Mesenchymal stem cell (in vitro differentiated cells and primary cell): ENCODE measurements at regions not wholly inside any gene's neighbourhood (a gene's known extent, or its start where the extent isn't known, plus 50 kb on each side); places are given as distances from the start of the nearest gene placed in this dataset.
"Not testable (repeated sequence)": the region's sequence is repeated elsewhere in the genome, so short reads cannot be mapped to it uniquely, and the experiment has no call there.

ENCODE experiments used
- DNase-seq: peaks from one replicate; pipeline ENCODE4 v3.0.0-alpha.2; 2013
- H2AFZ ChIP-seq: one replicate; pipeline ENCODE4 v1.6.1; 2013; ENCODE audit warnings: low read depth, mild to moderate bottlenecking, control low read depth, inconsistent platforms, low read length, moderate library complexity
- H2AK5ac ChIP-seq: 2 replicates; pipeline ENCODE4 v1.6.1; 2013; ENCODE audit warnings: low read length, moderate library complexity, mild to moderate bottlenecking, inconsistent platforms; ENCODE audit not compliant: severe bottlenecking
- H2BK120ac ChIP-seq: one replicate; pipeline ENCODE4 v1.6.1; 2013; ENCODE audit warnings: low read depth, mild to moderate bottlenecking, inconsistent platforms, low read length, moderate library complexity
- H2BK12ac ChIP-seq, 2 experiments: one replicate each; pipeline ENCODE4 v1.6.1; 2013; ENCODE audit warnings: inconsistent platforms in 2 of 2, low read length in 2 of 2, mild to moderate bottlenecking in 2 of 2, moderate library complexity in 2 of 2, control low read depth in 1 of 2
- H2BK15ac ChIP-seq: one replicate; pipeline ENCODE4 v1.6.1; 2013; ENCODE audit warnings: mild to moderate bottlenecking, low read depth, inconsistent platforms; ENCODE audit not compliant: poor library complexity, severe bottlenecking
- H2BK5ac ChIP-seq: 2 replicates; pipeline ENCODE4 v1.6.1; 2013; ENCODE audit warnings: low read depth, mild to moderate bottlenecking, low read length, control low read depth, inconsistent platforms; ENCODE audit not compliant: poor library complexity, severe bottlenecking
- H3K14ac ChIP-seq, 2 experiments: one replicate each; pipeline ENCODE4 v1.6.1; 2013; ENCODE audit warnings: inconsistent platforms in 2 of 2, low read length in 2 of 2, control low read depth in 1 of 2, mild to moderate bottlenecking in 1 of 2, moderate library complexity in 1 of 2
- H3K18ac ChIP-seq, 2 experiments: one replicate each; pipeline ENCODE4 v1.6.1; 2013; ENCODE audit warnings: inconsistent platforms in 2 of 2, low read length in 2 of 2, control low read depth in 1 of 2, low read depth in 1 of 2, mild to moderate bottlenecking in 1 of 2
- H3K23ac ChIP-seq, 2 experiments: one replicate each; pipeline ENCODE4 v1.6.1; 2013; ENCODE audit warnings: inconsistent platforms in 2 of 2, low read length in 2 of 2, mild to moderate bottlenecking in 2 of 2, moderate library complexity in 2 of 2, control low read depth in 1 of 2
- H3K27ac ChIP-seq: 2 replicates; pipeline ENCODE4 v1.5.1; 2013; ENCODE audit warnings: mild to moderate bottlenecking, moderate library complexity, low read length, control low read depth, inconsistent platforms; ENCODE audit not compliant: poor library complexity, severe bottlenecking
- H3K27me3 ChIP-seq, 2 experiments: 2 replicates each; pipeline versions ENCODE4 v1.6.1 to v1.7.0; 2013; ENCODE audit warnings: low read length in 2 of 2, mild to moderate bottlenecking in 2 of 2, moderate library complexity in 2 of 2, control low read depth in 1 of 2, inconsistent platforms in 1 of 2; ENCODE audit not compliant: control insufficient read depth in 1 of 2, insufficient read depth in 1 of 2
- H3K36me3 ChIP-seq, 2 experiments: 2 replicates each; pipeline versions ENCODE4 v1.6.1 to v1.7.0; 2013; ENCODE audit warnings: low read length in 2 of 2, control low read depth in 1 of 2, inconsistent platforms in 1 of 2, low read depth in 1 of 2, mild to moderate bottlenecking in 1 of 2; ENCODE audit not compliant: insufficient read depth in 2 of 2, control insufficient read depth in 1 of 2
- H3K4ac ChIP-seq, 2 experiments: one replicate each; pipeline ENCODE4 v1.6.1; 2013; ENCODE audit warnings: inconsistent platforms in 2 of 2, low read length in 2 of 2, mild to moderate bottlenecking in 2 of 2, moderate library complexity in 2 of 2, control low read depth in 1 of 2, low read depth in 1 of 2
- H3K4me1 ChIP-seq: 2 replicates; pipeline ENCODE4 v1.6.1; 2013; ENCODE audit warnings: low read depth, low read length, control low read depth; ENCODE audit not compliant: control insufficient read depth, insufficient read depth
- H3K4me2 ChIP-seq: 2 replicates; pipeline ENCODE4 v1.6.1; 2013; ENCODE audit warnings: low read length, mild to moderate bottlenecking, inconsistent platforms; ENCODE audit not compliant: poor library complexity, severe bottlenecking
- H3K4me3 ChIP-seq, 2 experiments: 2 replicates each; pipeline versions ENCODE4 v1.5.1 to v1.7.0; 2013; ENCODE audit warnings: low read length in 2 of 2, mild to moderate bottlenecking in 2 of 2, control low read depth in 1 of 2, low read depth in 1 of 2; ENCODE audit not compliant: insufficient read depth in 1 of 2
- H3K79me1 ChIP-seq: replicated peaks from 2 replicates; pipeline ENCODE4 v1.6.1; 2013; ENCODE audit warnings: mild to moderate bottlenecking, control low read depth, low read length, inconsistent platforms; ENCODE audit not compliant: poor library complexity, severe bottlenecking
- H3K9ac ChIP-seq: 2 replicates; pipeline ENCODE4 v1.7.0; 2013; ENCODE audit warnings: mild to moderate bottlenecking, low read length, moderate library complexity
- H3K9me3 ChIP-seq: 2 replicates; pipeline ENCODE4 v1.7.0; 2013; ENCODE audit warnings: mild to moderate bottlenecking, low read length; ENCODE audit not compliant: control insufficient read depth
- H4K8ac ChIP-seq: one replicate; pipeline ENCODE4 v1.6.1; 2013; ENCODE audit warnings: inconsistent platforms, mild to moderate bottlenecking, low read length, moderate library complexity
- H4K91ac ChIP-seq: one replicate; pipeline ENCODE4 v1.6.1; 2013; ENCODE audit warnings: mild to moderate bottlenecking, low read length, inconsistent platforms
- WGBS: methylation state at CpG from one replicate; pipeline ENCODE4 v1.1.7; 2013; ENCODE audit warnings: mixed read lengths; 5-methylcytosine and 5-hydroxymethylcytosine counted together

GRCh38 chr10:36464291-36464690 is 661.1 kb upstream of the ANKRD30A start:
- no CpG with 5 or more reads among the region's 1 CpG for WGBS
- no peaks in the 10 kb centered on the region for H3K79me1 ChIP-seq
- no peak overlapping the region for H3K4me2 ChIP-seq
- H2BK15ac ChIP-seq, result no peak overlapping the region
- H2AFZ ChIP-seq, result no peak overlapping the region
- H3K27ac ChIP-seq, result no peak overlapping the region
- no peaks in the 10 kb centered on the region for H3K27me3 ChIP-seq
- no peak overlapping the region for H3K23ac ChIP-seq
- no peak overlapping the region for H3K4ac ChIP-seq
- H3K18ac ChIP-seq, result no peak overlapping the region
- H2BK12ac ChIP-seq, result no peak overlapping the region
- H3K4me1 ChIP-seq, result peaks cover 1% of the 10 kb centered on the region
- H2AK5ac ChIP-seq, result no peak overlapping the region
- no peak overlapping the region for H4K91ac ChIP-seq
- no peak overlapping the region for H2BK120ac ChIP-seq
- no peak overlapping the region for H2BK5ac ChIP-seq
- H3K14ac ChIP-seq, result no peak overlapping the region
- H3K4me3 ChIP-seq, result no peak overlapping the region
- H4K8ac ChIP-seq, result no peak overlapping the region
- H3K9me3 ChIP-seq, result no peaks in the 10 kb centered on the region
- no peak for DNase-seq
- no peak overlapping the region for H3K9ac ChIP-seq
- no peaks in the 10 kb centered on the region for H3K36me3 ChIP-seq

- no peak overlapping the region for H2BK12ac ChIP-seq
- H3K9me3 ChIP-seq, result peaks cover 2% of the 10 kb centered on the region
- H3K18ac ChIP-seq, result no peak overlapping the region
- no peak overlapping the region for H2BK5ac ChIP-seq
- H3K23ac ChIP-seq, result no peak overlapping the region
- H3K36me3 ChIP-seq, result no peaks in the 10 kb centered on the region
- no peak overlapping the region for H4K8ac ChIP-seq
- no peak overlapping the region for H3K4ac ChIP-seq
- no peaks in the 10 kb centered on the region for H3K79me1 ChIP-seq
- peaks cover 1% of the 10 kb centered on the region for H3K4me1 ChIP-seq
- no peak overlapping the region for H2BK120ac ChIP-seq
- H3K27ac ChIP-seq, result no peak overlapping the region
- no peak for DNase-seq
- no peak overlapping the region for H3K4me2 ChIP-seq
- no peak overlapping the region for H4K91ac ChIP-seq
- no peak overlapping the region for H3K9ac ChIP-seq
- no peak overlapping the region for H2AK5ac ChIP-seq
- WGBS, result 94% methylated on average over 2 of the region's 2 CpGs
- no peak overlapping the region for H2BK15ac ChIP-seq
- no peak overlapping the region for H2AFZ ChIP-seq
- no peak overlapping the region for H3K4me3 ChIP-seq
- no peak overlapping the region for H3K14ac ChIP-seq
- no peaks in the 10 kb centered on the region for H3K27me3 ChIP-seq
Measured at GRCh38 chr10:36463390-36463789, 662.0 kb upstream of the ANKRD30A start.

GRCh38 chr10:36462194-36462593 is 663.2 kb upstream of the ANKRD30A start:
- H3K36me3 ChIP-seq, result no peaks in the 10 kb centered on the region
- H3K4ac ChIP-seq, result no peak overlapping the region
- no peak overlapping the region for H3K23ac ChIP-seq
- H3K14ac ChIP-seq, result no peak overlapping the region
- no peak overlapping the region for H3K9ac ChIP-seq
- H4K91ac ChIP-seq, result no peak overlapping the region
- H3K18ac ChIP-seq, result no peak overlapping the region
- H2BK120ac ChIP-seq, result no peak overlapping the region
- H2AK5ac ChIP-seq, result no peak overlapping the region
- H2AFZ ChIP-seq, result no peak overlapping the region
- H2BK5ac ChIP-seq, result no peak overlapping the region
- no peak overlapping the region for H4K8ac ChIP-seq
- no peak overlapping the region for H3K4me3 ChIP-seq
- peaks cover 1% of the 10 kb centered on the region for H3K4me1 ChIP-seq
- H3K79me1 ChIP-seq, result no peaks in the 10 kb centered on the region
- no peak overlapping the region for H2BK15ac ChIP-seq
- H2BK12ac ChIP-seq, result no peak overlapping the region
- H3K27me3 ChIP-seq, result no peaks in the 10 kb centered on the region
- DNase-seq, result peak; percentile 24
- no peak overlapping the region for H3K4me2 ChIP-seq
- no CpG with 5 or more reads among the region's 1 CpG for WGBS
- no peak overlapping the region for H3K27ac ChIP-seq
- H3K9me3 ChIP-seq, result peaks cover 7% of the 10 kb centered on the region

GRCh38 chr10:36458437-36458836 is 667.0 kb upstream of the ANKRD30A start:
- not testable (repeated sequence) for H3K4ac ChIP-seq, H2BK5ac ChIP-seq, H3K9ac ChIP-seq, H2AK5ac ChIP-seq, H3K23ac ChIP-seq, DNase-seq, H3K27me3 ChIP-seq, H2BK12ac ChIP-seq, H4K8ac ChIP-seq, H2BK15ac ChIP-seq, H3K79me1 ChIP-seq, H3K9me3 ChIP-seq, H2BK120ac ChIP-seq, H3K18ac ChIP-seq, H4K91ac ChIP-seq, H3K14ac ChIP-seq, H3K36me3 ChIP-seq, H3K27ac ChIP-seq, H3K4me3 ChIP-seq, H3K4me1 ChIP-seq, H3K4me2 ChIP-seq, H2AFZ ChIP-seq
